ENCODE measurements at regions not wholly inside any gene's neighbourhood (a gene's known extent, or its start where the extent isn't known, plus 50 kb on each side); places are given as distances from the start of the nearest gene placed in this dataset.

GRCh38 chr5:24747327-24747726 is 102.5 kb upstream of the CDH10 start:
- no peak for TF ChIP-seq TAF1 (IDR thresholded peaks at IDR 0.05; ENCODE audit: low read depth, low read length)
- TF ChIP-seq RXRA (IDR thresholded peaks at IDR 0.05; ENCODE audit: insufficient read depth, low read depth, low read length): no peak
- TF ChIP-seq SP2 (IDR thresholded peaks at IDR 0.05; ENCODE audit: low read length): no peak

All from H1 (cell line).